ENCODE measurements at regions not wholly inside any gene's neighbourhood (a gene's known extent, or its start where the extent isn't known, plus 50 kb on each side); places are given as distances from the start of the nearest gene placed in this dataset.

DNA sequence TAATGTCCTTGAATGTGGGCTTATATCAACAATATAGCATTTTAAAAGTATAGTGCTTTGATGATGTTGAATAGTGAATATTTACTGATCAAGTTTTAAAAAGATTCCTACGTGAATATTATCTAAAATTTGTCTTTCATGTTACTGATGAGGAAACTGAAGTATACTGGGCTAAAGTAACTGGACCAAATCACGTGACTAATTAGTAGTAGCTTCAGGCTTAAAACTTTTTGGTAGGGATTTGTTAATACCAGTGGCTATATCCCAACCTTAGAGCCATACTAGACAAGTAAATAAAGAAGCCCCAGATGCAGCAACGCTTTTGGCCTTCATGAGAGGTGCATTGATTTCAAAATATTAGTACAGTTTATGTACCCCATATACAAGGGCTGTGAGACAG is 152.1 kb upstream of the EDIL3 start:
- Histone ChIP-seq H2BK5ac (ENCODE audit: low read depth, low read length) (no peak overlapping the region), H2AFZ (ENCODE audit: low read length) (no peak overlapping the region), H4K91ac (replicated peaks; ENCODE audit: insufficient read length, low read length) (no peak overlapping the region), H3K79me1 (ENCODE audit: low read depth, low read length) (no peaks in the 10 kb centered on the region), H3K14ac (ENCODE audit: insufficient read length) (no peak overlapping the region), H2BK15ac (ENCODE audit: low read length) (no peak overlapping the region), H3K18ac (ENCODE audit: extremely low read depth, low read length) (no peak overlapping the region), H3K4ac (replicated peaks; ENCODE audit: insufficient read length, low read depth, low read length) (no peak overlapping the region), H3K56ac (replicated peaks; ENCODE audit: insufficient read length, low read depth, low read length) (no peak overlapping the region), H3K79me2 (ENCODE audit: control insufficient read depth in 1 of 2, insufficient read depth in 2 of 2, low read length in 2 of 2) (no peaks in the 10 kb centered on the region), H2BK12ac (ENCODE audit: low read depth, low read length) (no peak overlapping the region), H3K27ac (ENCODE audit: low read depth, low read length) (no peak overlapping the region), H3K9me3 (ENCODE audit: insufficient read depth in 2 of 2, low read depth in 1 of 2, low read length in 1 of 2) (no peaks in the 10 kb centered on the region), H4K20me1 (replicated peaks in 1 of 2; ENCODE audit: control insufficient read depth in 1 of 2, insufficient read depth in 2 of 2, low read length in 2 of 2) (no peaks in the 10 kb centered on the region), H2BK20ac (ENCODE audit: low read length) (no peak overlapping the region), H3K4me3 (ENCODE audit: extremely low read depth in 1 of 4, insufficient read depth in 2 of 4, low read depth in 3 of 4, low read length in 4 of 4) (no peak overlapping the region), H3K23me2 (ENCODE audit: low read depth, low read length) (no peaks in the 10 kb centered on the region), H3K27me3 (replicated peaks in 1 of 4; ENCODE audit: control insufficient read depth in 3 of 4, extremely low read depth in 1 of 4, insufficient read depth in 3 of 4, low read length in 3 of 4) (no peaks in the 10 kb centered on the region), H3K9ac (replicated peaks in 1 of 4; ENCODE audit: extremely low read depth in 1 of 4, low read depth in 3 of 4, low read length in 3 of 4) (no peak overlapping the region), H4K5ac (ENCODE audit: insufficient read length, low read depth, low read length) (no peak overlapping the region), H2AK5ac (ENCODE audit: low read depth, low read length) (no peak overlapping the region), H3K23ac (ENCODE audit: insufficient read length) (no peak overlapping the region), H3K4me1 (replicated peaks in 1 of 4; ENCODE audit: control insufficient read depth in 3 of 4, insufficient read depth in 4 of 4, low read length in 3 of 4) (peaks cover 0 to 4% (median 0%) of the 10 kb centered on the region in 4 experiments; a peak in 3 of 7 replicates), H2BK120ac (replicated peaks; ENCODE audit: low read depth, low read length) (no peak overlapping the region), H4K8ac (ENCODE audit: extremely low read depth, insufficient read depth, low read length) (no peak overlapping the region), H3K4me2 (ENCODE audit: insufficient read depth in 1 of 2, low read depth in 2 of 2, low read length in 2 of 2) (no peak overlapping the region), H3K36me3 (ENCODE audit: control insufficient read depth in 2 of 4, insufficient read depth in 4 of 4, low read length in 3 of 4) (no peaks in the 10 kb centered on the region)
- DNase-seq (ENCODE audit: low read depth in 1 of 2, low spot score in 2 of 2), result no peak
- no peak for FAIRE-seq
- ChIA-PET POLR2A (ENCODE audit: partially characterized antibody) (no interaction called here), CTCF (ENCODE audit: partially characterized antibody) (no interaction called here)
- 86% methylated on average over 3 of the region's 3 CpGs; no CpG with 5 or more reads in 1 of the 2 experiments for WGBS, 2 experiments (ENCODE audit: extremely low coverage in 1 of 2, insufficient coverage in 1 of 2, insufficient read length in 1 of 2, insufficient replicate concordance in 2 of 2, low coverage in 1 of 2, low lambda C conversion rate in 2 of 2, missing lambda C conversion rate in 1 of 2)
- TF ChIP-seq, protein P1, sequence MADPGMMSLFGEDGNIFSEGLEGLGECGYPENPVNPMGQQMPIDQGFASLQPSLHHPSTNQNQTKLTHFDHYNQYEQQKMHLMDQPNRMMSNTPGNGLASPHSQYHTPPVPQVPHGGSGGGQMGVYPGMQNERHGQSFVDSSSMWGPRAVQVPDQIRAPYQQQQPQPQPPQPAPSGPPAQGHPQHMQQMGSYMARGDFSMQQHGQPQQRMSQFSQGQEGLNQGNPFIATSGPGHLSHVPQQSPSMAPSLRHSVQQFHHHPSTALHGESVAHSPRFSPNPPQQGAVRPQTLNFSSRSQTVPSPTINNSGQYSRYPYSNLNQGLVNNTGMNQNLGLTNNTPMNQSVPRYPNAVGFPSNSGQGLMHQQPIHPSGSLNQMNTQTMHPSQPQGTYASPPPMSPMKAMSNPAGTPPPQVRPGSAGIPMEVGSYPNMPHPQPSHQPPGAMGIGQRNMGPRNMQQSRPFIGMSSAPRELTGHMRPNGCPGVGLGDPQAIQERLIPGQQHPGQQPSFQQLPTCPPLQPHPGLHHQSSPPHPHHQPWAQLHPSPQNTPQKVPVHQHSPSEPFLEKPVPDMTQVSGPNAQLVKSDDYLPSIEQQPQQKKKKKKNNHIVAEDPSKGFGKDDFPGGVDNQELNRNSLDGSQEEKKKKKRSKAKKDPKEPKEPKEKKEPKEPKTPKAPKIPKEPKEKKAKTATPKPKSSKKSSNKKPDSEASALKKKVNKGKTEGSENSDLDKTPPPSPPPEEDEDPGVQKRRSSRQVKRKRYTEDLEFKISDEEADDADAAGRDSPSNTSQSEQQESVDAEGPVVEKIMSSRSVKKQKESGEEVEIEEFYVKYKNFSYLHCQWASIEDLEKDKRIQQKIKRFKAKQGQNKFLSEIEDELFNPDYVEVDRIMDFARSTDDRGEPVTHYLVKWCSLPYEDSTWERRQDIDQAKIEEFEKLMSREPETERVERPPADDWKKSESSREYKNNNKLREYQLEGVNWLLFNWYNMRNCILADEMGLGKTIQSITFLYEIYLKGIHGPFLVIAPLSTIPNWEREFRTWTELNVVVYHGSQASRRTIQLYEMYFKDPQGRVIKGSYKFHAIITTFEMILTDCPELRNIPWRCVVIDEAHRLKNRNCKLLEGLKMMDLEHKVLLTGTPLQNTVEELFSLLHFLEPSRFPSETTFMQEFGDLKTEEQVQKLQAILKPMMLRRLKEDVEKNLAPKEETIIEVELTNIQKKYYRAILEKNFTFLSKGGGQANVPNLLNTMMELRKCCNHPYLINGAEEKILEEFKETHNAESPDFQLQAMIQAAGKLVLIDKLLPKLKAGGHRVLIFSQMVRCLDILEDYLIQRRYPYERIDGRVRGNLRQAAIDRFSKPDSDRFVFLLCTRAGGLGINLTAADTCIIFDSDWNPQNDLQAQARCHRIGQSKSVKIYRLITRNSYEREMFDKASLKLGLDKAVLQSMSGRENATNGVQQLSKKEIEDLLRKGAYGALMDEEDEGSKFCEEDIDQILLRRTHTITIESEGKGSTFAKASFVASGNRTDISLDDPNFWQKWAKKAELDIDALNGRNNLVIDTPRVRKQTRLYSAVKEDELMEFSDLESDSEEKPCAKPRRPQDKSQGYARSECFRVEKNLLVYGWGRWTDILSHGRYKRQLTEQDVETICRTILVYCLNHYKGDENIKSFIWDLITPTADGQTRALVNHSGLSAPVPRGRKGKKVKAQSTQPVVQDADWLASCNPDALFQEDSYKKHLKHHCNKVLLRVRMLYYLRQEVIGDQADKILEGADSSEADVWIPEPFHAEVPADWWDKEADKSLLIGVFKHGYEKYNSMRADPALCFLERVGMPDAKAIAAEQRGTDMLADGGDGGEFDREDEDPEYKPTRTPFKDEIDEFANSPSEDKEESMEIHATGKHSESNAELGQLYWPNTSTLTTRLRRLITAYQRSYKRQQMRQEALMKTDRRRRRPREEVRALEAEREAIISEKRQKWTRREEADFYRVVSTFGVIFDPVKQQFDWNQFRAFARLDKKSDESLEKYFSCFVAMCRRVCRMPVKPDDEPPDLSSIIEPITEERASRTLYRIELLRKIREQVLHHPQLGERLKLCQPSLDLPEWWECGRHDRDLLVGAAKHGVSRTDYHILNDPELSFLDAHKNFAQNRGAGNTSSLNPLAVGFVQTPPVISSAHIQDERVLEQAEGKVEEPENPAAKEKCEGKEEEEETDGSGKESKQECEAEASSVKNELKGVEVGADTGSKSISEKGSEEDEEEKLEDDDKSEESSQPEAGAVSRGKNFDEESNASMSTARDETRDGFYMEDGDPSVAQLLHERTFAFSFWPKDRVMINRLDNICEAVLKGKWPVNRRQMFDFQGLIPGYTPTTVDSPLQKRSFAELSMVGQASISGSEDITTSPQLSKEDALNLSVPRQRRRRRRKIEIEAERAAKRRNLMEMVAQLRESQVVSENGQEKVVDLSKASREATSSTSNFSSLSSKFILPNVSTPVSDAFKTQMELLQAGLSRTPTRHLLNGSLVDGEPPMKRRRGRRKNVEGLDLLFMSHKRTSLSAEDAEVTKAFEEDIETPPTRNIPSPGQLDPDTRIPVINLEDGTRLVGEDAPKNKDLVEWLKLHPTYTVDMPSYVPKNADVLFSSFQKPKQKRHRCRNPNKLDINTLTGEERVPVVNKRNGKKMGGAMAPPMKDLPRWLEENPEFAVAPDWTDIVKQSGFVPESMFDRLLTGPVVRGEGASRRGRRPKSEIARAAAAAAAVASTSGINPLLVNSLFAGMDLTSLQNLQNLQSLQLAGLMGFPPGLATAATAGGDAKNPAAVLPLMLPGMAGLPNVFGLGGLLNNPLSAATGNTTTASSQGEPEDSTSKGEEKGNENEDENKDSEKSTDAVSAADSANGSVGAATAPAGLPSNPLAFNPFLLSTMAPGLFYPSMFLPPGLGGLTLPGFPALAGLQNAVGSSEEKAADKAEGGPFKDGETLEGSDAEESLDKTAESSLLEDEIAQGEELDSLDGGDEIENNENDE (IDR thresholded peaks at IDR 0.05; ENCODE audit: insufficient replicate concordance, low read length), result no peak

Measured in H1 (cell line).